ENCODE measurements at regions not wholly inside any gene's neighbourhood (a gene's known extent, or its start where the extent isn't known, plus 50 kb on each side); places are given as distances from the start of the nearest gene placed in this dataset.

- TF ChIP-seq CTCF (IDR thresholded peaks at IDR 0.05; ENCODE audit: low read depth, low read length, missing input control) (no peak), ZBTB33 (IDR thresholded peaks at IDR 0.05) (no peak), RAD21 (IDR thresholded peaks at IDR 0.05) (no peak), REST (IDR thresholded peaks at IDR 0.05) (no peak), EGR1 (IDR thresholded peaks at IDR 0.05; ENCODE audit: low read depth in 2 of 2) (no peak), GABPA (IDR thresholded peaks at IDR 0.05 in 1 of 2, conservative IDR thresholded peaks at IDR 0.05 in 1 of 2) (no peak), SP1 (IDR thresholded peaks at IDR 0.05) (no peak)
Observed at GRCh38 chr14:61956517-61956916, 194.3 kb downstream of the SNAPC1 start.
